NB4 (cell line): ENCODE measurements at regions not wholly inside any gene's neighbourhood (a gene's known extent, or its start where the extent isn't known, plus 50 kb on each side); places are given as distances from the start of the nearest gene placed in this dataset.

Experiments used
- MAX ChIP-seq: IDR thresholded peaks from 2 replicates; pipeline ENCODE4 v1.6.1; 2011; ENCODE audit warnings: low read depth, low read length
- MYC ChIP-seq: IDR thresholded peaks from 2 replicates; pipeline ENCODE4 v1.6.1; 2011; ENCODE audit warnings: low read depth, low read length
- POLR2A ChIP-seq: IDR thresholded peaks from 2 replicates; pipeline ENCODE4 v1.6.1; 2011; ENCODE audit warnings: mild to moderate bottlenecking; ENCODE audit not compliant: insufficient read length; ENCODE audit errors: extremely low read depth
- TF ChIP-seq, protein P1 (sequence below): IDR thresholded peaks from one replicate; pipeline ENCODE4 v1.5.1; 2012; ENCODE audit warnings: low read depth, low read length

- TF ChIP-seq, protein P1, sequence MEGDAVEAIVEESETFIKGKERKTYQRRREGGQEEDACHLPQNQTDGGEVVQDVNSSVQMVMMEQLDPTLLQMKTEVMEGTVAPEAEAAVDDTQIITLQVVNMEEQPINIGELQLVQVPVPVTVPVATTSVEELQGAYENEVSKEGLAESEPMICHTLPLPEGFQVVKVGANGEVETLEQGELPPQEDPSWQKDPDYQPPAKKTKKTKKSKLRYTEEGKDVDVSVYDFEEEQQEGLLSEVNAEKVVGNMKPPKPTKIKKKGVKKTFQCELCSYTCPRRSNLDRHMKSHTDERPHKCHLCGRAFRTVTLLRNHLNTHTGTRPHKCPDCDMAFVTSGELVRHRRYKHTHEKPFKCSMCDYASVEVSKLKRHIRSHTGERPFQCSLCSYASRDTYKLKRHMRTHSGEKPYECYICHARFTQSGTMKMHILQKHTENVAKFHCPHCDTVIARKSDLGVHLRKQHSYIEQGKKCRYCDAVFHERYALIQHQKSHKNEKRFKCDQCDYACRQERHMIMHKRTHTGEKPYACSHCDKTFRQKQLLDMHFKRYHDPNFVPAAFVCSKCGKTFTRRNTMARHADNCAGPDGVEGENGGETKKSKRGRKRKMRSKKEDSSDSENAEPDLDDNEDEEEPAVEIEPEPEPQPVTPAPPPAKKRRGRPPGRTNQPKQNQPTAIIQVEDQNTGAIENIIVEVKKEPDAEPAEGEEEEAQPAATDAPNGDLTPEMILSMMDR: no peak
- TF ChIP-seq POLR2A: no peak
- no peak for TF ChIP-seq MAX
- no peak for TF ChIP-seq MYC
These were observed 96.8 kb upstream of the DIO3 start for GRCh38 chr14:101464310-101464983.
